K562 (cell line): ENCODE measurements at regions not wholly inside any gene's neighbourhood (a gene's known extent, or its start where the extent isn't known, plus 50 kb on each side); places are given as distances from the start of the nearest gene placed in this dataset.

ENCODE experiments used
- ATAC-seq: fragments of 200-7000 bp; cut with Tn5 transposase; 3 replicates; pipeline ENCODE4 v1.9.1; 2020; ENCODE audit warnings: moderate library complexity
- BruUV-seq: library from RNA; stranded (reverse); fragments of 400-500 nt; replicated peaks from 2 replicates; lab custom pipeline; 2021; lab: Mats Ljungman, UMichigan
- CTCF ChIA-PET: fragments of 300-600 bp; formaldehyde crosslinking; extraction: SDS; loops from one replicate; lab custom pipeline; 2021; ENCODE audit warnings: low intra/inter-chr PET ratio; lab: Yijun Ruan, JAX
- POLR2A ChIA-PET: fragments of 300-600, 350-650 bp; sonication (Branson Sonifier 250); formaldehyde crosslinking; extraction: SDS; loops from one replicate; lab custom pipeline; 2021; ENCODE audit warnings: antibody characterized with exemption, inconsistent platforms; lab: Yijun Ruan, JAX
- DNase-seq, 4 experiments: peaks; one replicate each; pipeline versions ENCODE4 v3.0.0 to v3.0.0-alpha.2; 2011 to 2018; ENCODE audit warnings: low spot score in 3 of 4, mixed read lengths in 3 of 4; ENCODE audit errors: extremely low read depth in 1 of 4
- FAIRE-seq: peaks from 2 replicates; lab custom pipeline; 2011; peaks lifted over from hg19 to GRCh38; lab: Jason Lieb, UNC
- H2AFZ ChIP-seq: 2 replicates; pipeline ENCODE4 v1.6.0; 2011; ENCODE audit warnings: low read depth, low read length, control low read depth, inconsistent platforms
- H3K27ac ChIP-seq: fragments of 200-600 bp; 3 replicates; pipeline ENCODE4 v1.8.0; 2011; ENCODE audit warnings: low read depth, mild to moderate bottlenecking, control low read depth, inconsistent platforms, low read length, moderate library complexity, mixed read lengths; ENCODE audit errors: extremely low read depth
- H3K27me3 ChIP-seq, 2 experiments: fragments of 300-600 bp in 1 of 2; 2 replicates in 1 of 2; 3 replicates in 1 of 2; pipeline versions ENCODE4 v1.6.0 to v1.8.0; 2011; ENCODE audit warnings: inconsistent platforms in 2 of 2, low read length in 2 of 2, mild to moderate bottlenecking in 1 of 2, mixed read lengths in 1 of 2, moderate library complexity in 1 of 2; ENCODE audit not compliant: control insufficient read depth in 2 of 2, insufficient read depth in 2 of 2
- H3K36me3 ChIP-seq: fragments of 300-600 bp; 3 replicates; pipeline ENCODE4 v1.8.0; 2011; ENCODE audit warnings: mild to moderate bottlenecking, low read length, inconsistent platforms; ENCODE audit not compliant: control insufficient read depth, insufficient read depth
- H3K4me1 ChIP-seq, 2 experiments: fragments of 200-600 bp in 1 of 2; replicated peaks in 1 of 2; 2 replicates in 1 of 2; 3 replicates in 1 of 2; pipeline versions ENCODE4 v1.5.1 to v1.8.0; 2011; ENCODE audit warnings: inconsistent platforms in 2 of 2, low read length in 2 of 2, mild to moderate bottlenecking in 1 of 2, mixed read lengths in 1 of 2, moderate library complexity in 1 of 2; ENCODE audit not compliant: control insufficient read depth in 2 of 2, insufficient read depth in 2 of 2
- H3K4me2 ChIP-seq: 2 replicates; pipeline ENCODE4 v1.6.1; 2011; ENCODE audit warnings: low read length, control low read depth, inconsistent platforms, mixed read lengths; ENCODE audit not compliant: insufficient read depth
- H3K4me3 ChIP-seq: fragments of 200-600 bp; sonication (generic), shearing (Covaris generic); 2 replicates; pipeline ENCODE4 v1.5.1; 2016; ENCODE audit warnings: control low read depth, inconsistent platforms
- H3K79me2 ChIP-seq: fragments of 200-600 bp; 3 replicates; pipeline ENCODE4 v1.8.0; 2011; ENCODE audit warnings: low read length, inconsistent platforms; ENCODE audit not compliant: control insufficient read depth, insufficient read depth
- H3K9ac ChIP-seq, 2 experiments: 2 replicates each; pipeline versions ENCODE4 v1.6.0 to v1.6.1; 2011; ENCODE audit warnings: low read depth in 2 of 2, low read length in 2 of 2, control low read depth in 1 of 2, inconsistent platforms in 1 of 2, mild to moderate bottlenecking in 1 of 2, mixed read lengths in 1 of 2; ENCODE audit not compliant: insufficient read depth in 1 of 2
- H3K9me1 ChIP-seq: one replicate; pipeline ENCODE4 v1.6.0; 2011; ENCODE audit warnings: inconsistent platforms, mild to moderate bottlenecking, low read length, moderate library complexity; ENCODE audit not compliant: control insufficient read depth, insufficient read depth
- H3K9me3 ChIP-seq: replicated peaks from 2 replicates; pipeline ENCODE4 v1.5.1; 2011; ENCODE audit warnings: low read depth, low read length, inconsistent platforms; ENCODE audit not compliant: control insufficient read depth, insufficient read depth
- H4K20me1 ChIP-seq: replicated peaks from 2 replicates; pipeline ENCODE4 v1.6.1; 2011; ENCODE audit warnings: low read length, inconsistent platforms, mixed read lengths; ENCODE audit not compliant: control insufficient read depth, insufficient read depth
- CEBPG ChIP-seq, 3 experiments: fragments of 200-800 bp in 1 of 3; sonication (Bioruptor generic) in 1 of 3; sonication (generic) in 1 of 3; formaldehyde crosslinking in 1 of 3; IDR thresholded peaks in 2 of 3; conservative IDR thresholded peaks in 1 of 3; 2 replicates each; pipeline versions ENCODE4 v1.6.1 to v1.8.0; 2016 to 2022; ENCODE audit warnings: missing compliant biosample characterization in 2 of 3, missing genetic modification characterization in 2 of 3, mild to moderate bottlenecking in 1 of 3, missing genetic modification reagents in 1 of 3
- EP300 ChIP-seq: IDR thresholded peaks from 2 replicates; pipeline ENCODE4 v1.6.1; 2012; ENCODE audit warnings: low read length, improper control_type of control experiment
- FOXJ2 ChIP-seq: fragments of 200-800 bp; sonication (Bioruptor generic); IDR thresholded peaks from 2 replicates; pipeline ENCODE4 v1.6.1; 2016; ENCODE audit warnings: missing genetic modification characterization, missing compliant biosample characterization
- GTF2A2 ChIP-seq: IDR thresholded peaks from 2 replicates; pipeline ENCODE4 v1.6.1; 2016; ENCODE audit warnings: mild to moderate bottlenecking, missing genetic modification characterization, missing compliant biosample characterization
- NFE2 ChIP-seq: IDR thresholded peaks from 2 replicates; pipeline ENCODE4 v1.6.1; 2014; ENCODE audit warnings: antibody characterized with exemption, low read depth
- NR3C1 ChIP-seq: sonication (generic); formaldehyde crosslinking; IDR thresholded peaks from 2 replicates; pipeline ENCODE4 v1.8.1; 2022; ENCODE audit warnings: missing genetic modification reagents
- SPI1 ChIP-seq: IDR thresholded peaks from 2 replicates; pipeline ENCODE4 v1.6.1; 2011; ENCODE audit warnings: low read depth, low read length, control low read depth, borderline replicate concordance
- YBX1 ChIP-seq: fragments of 450-650 bp; IDR thresholded peaks from 2 replicates; pipeline ENCODE4 v1.7.1; 2016; ENCODE audit warnings: mild to moderate bottlenecking
- WGBS: fragments of 100-300 bp; shearing (Covaris generic); methylation state at CpG from one replicate; pipeline ENCODE4 v1.1.6; 2016; ENCODE audit warnings: low coverage, mixed read lengths; ENCODE audit not compliant: insufficient coverage; ENCODE audit errors: missing lambda C conversion rate; 5-methylcytosine and 5-hydroxymethylcytosine counted together
- in situ Hi-C: fragments of 300-500 bp; cut with MboI; formaldehyde crosslinking; loops from 4 replicates; pipeline ENCODE4 v1.15.0; 2018; ENCODE audit warnings: inconsistent platforms, mixed read lengths
- intact Hi-C: fragments of 100-400 bp; cut with micrococcal nuclease; formaldehyde crosslinking; loops from 2 replicates; pipeline ENCODE4 v1.14.2; 2022
- TF ChIP-seq, protein P1 (sequence below): fragments of 150-350 bp; conservative IDR thresholded peaks from 2 replicates; pipeline ENCODE4 v1.6.1; 2014; ENCODE audit warnings: low read length

DNA sequence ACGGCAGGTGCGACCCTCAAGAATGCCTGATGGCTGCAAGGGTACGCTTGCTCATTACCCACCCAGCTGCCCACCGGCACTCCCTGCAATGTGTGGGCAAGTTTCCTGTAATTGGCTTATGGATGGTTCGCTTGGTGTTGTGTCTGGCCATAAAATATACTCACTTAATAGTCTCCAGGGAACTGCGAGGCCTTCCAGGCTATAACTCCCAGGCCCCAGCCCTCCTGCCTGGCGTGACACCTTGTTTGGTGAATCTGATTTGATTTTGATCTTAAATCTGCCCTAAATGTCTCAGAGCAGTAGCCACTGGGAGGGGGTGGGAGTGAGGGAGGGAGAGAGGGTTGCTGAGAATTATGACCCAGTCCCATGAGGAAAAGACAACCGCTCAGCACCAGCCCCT is 572.2 kb downstream of the BUD13 start:
- no peak overlapping the region for H2AFZ ChIP-seq
- H3K27ac ChIP-seq: no peak overlapping the region
- under 1% methylated on average over 8 of the region's 8 CpGs for WGBS
- H3K4me2 ChIP-seq: no peak overlapping the region
- ChIA-PET CTCF (no interaction called here), POLR2A (no interaction called here)
- no peaks in the 10 kb centered on the region for H3K36me3 ChIP-seq
- no peaks in the 10 kb centered on the region for H4K20me1 ChIP-seq
- no peaks in the 10 kb centered on the region for H3K79me2 ChIP-seq
- H3K4me3 ChIP-seq: no peak overlapping the region
- no peak overlapping the region for H3K9ac ChIP-seq
- H3K27me3 ChIP-seq: no peaks in the 10 kb centered on the region; a peak in 1 of 5 replicates
- ATAC-seq: no peak
- intact Hi-C loops: no loop called here
- no peaks in the 10 kb centered on the region for H3K4me1 ChIP-seq
- FAIRE-seq: no peak
- H3K9me3 ChIP-seq: no peaks in the 10 kb centered on the region
- TF ChIP-seq EP300 (no peak), FOXJ2 (no peak), CEBPG (CRISPR knock-in tag; IDR thresholded peaks at IDR 0.05) (no peak), CEBPG (tag; conservative IDR thresholded peaks at IDR 0.05 in 1 of 2, IDR thresholded peaks at IDR 0.05 in 1 of 2) (no peak), YBX1 (no peak), NR3C1 (CRISPR knock-in tag) (no peak), GTF2A2 (no peak), SPI1 (no peak), NFE2 (no peak)
- TF ChIP-seq, protein P1, sequence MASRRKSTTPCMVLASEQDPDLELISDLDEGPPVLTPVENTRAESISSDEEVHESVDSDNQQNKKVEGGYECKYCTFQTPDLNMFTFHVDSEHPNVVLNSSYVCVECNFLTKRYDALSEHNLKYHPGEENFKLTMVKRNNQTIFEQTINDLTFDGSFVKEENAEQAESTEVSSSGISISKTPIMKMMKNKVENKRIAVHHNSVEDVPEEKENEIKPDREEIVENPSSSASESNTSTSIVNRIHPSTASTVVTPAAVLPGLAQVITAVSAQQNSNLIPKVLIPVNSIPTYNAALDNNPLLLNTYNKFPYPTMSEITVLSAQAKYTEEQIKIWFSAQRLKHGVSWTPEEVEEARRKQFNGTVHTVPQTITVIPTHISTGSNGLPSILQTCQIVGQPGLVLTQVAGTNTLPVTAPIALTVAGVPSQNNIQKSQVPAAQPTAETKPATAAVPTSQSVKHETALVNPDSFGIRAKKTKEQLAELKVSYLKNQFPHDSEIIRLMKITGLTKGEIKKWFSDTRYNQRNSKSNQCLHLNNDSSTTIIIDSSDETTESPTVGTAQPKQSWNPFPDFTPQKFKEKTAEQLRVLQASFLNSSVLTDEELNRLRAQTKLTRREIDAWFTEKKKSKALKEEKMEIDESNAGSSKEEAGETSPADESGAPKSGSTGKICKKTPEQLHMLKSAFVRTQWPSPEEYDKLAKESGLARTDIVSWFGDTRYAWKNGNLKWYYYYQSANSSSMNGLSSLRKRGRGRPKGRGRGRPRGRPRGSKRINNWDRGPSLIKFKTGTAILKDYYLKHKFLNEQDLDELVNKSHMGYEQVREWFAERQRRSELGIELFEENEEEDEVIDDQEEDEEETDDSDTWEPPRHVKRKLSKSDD: no peak
- TF ChIP-seq, all 486 proteins: peak for 0
- no peaks in the 10 kb centered on the region for H3K9me1 ChIP-seq
- in situ Hi-C loops: no loop called here
- BruUV-seq: no TSS peak
- no peak for DNase-seq
